ENCODE measurements at regions not wholly inside any gene's neighbourhood (a gene's known extent, or its start where the extent isn't known, plus 50 kb on each side); places are given as distances from the start of the nearest gene placed in this dataset.

DNA sequence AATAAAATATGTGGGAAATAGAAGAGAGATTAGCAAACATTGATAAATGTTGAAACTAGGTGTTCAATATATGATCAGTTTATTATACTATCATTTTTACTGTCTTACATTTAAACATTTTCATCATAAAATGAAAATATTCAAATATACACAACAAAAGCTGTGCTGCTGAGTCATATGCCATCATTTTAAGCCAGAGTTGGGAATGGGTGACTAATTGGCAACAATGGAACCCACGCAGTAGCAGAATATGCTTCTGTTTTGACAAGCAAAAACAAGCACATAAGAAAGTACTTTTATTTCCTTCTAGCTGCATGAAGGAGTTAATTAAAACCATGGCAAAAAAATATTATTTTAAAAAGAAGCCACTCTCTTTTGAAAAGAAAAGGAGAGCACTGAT, 340.0 kb upstream of the EDIL3 start:
- TF ChIP-seq CTCF (IDR thresholded peaks at IDR 0.05) (no peak), POLR2A (IDR thresholded peaks at IDR 0.05) (no peak)

All from heart left ventricle (tissue), 13 donors.